ENCODE measurements at regions not wholly inside any gene's neighbourhood (a gene's known extent, or its start where the extent isn't known, plus 50 kb on each side); places are given as distances from the start of the nearest gene placed in this dataset.

- no peak for TF ChIP-seq POLR2A (IDR thresholded peaks at IDR 0.05; ENCODE audit: extremely low read depth, insufficient read length)
- no peak for TF ChIP-seq CTCF (IDR thresholded peaks at IDR 0.05; ENCODE audit: low read depth, low read length)
- no peak for TF ChIP-seq MYC (IDR thresholded peaks at IDR 0.05; ENCODE audit: low read depth, low read length)
- TF ChIP-seq MAX (IDR thresholded peaks at IDR 0.05; ENCODE audit: low read depth, low read length): no peak
- H3K4me3 ChIP-seq (ENCODE audit: low read depth, low read length): no peak overlapping the region
- DNase-seq (ENCODE audit: low read depth): no peak
Measured at GRCh38 chr4:100938698-100939097, 408.6 kb downstream of the PPP3CA start.

- H3K4me3 ChIP-seq (ENCODE audit: low read depth, low read length): no peak overlapping the region
- TF ChIP-seq POLR2A (IDR thresholded peaks at IDR 0.05; ENCODE audit: extremely low read depth, insufficient read length): no peak
- no peak for TF ChIP-seq CTCF (IDR thresholded peaks at IDR 0.05; ENCODE audit: low read depth, low read length)
- no peak for TF ChIP-seq MAX (IDR thresholded peaks at IDR 0.05; ENCODE audit: low read depth, low read length)
- no peak for TF ChIP-seq MYC (IDR thresholded peaks at IDR 0.05; ENCODE audit: low read depth, low read length)
- no peak for DNase-seq (ENCODE audit: low read depth)
Measured at GRCh38 chr4:100936661-100937375, 410.5 kb downstream of the PPP3CA start.

GRCh38 chr4:100935090-100935489 is 412.2 kb downstream of the PPP3CA start:
- peak; percentile 26 for DNase-seq (ENCODE audit: low read depth)
- TF ChIP-seq MAX (IDR thresholded peaks at IDR 0.05; ENCODE audit: low read depth, low read length): no peak
- no peak for TF ChIP-seq CTCF (IDR thresholded peaks at IDR 0.05; ENCODE audit: low read depth, low read length)
- no peak for TF ChIP-seq POLR2A (IDR thresholded peaks at IDR 0.05; ENCODE audit: extremely low read depth, insufficient read length)
- no peak for TF ChIP-seq MYC (IDR thresholded peaks at IDR 0.05; ENCODE audit: low read depth, low read length)
- no peak overlapping the region for H3K4me3 ChIP-seq (ENCODE audit: low read depth, low read length)

- DNase-seq (ENCODE audit: low read depth): no peak
- TF ChIP-seq CTCF (IDR thresholded peaks at IDR 0.05; ENCODE audit: low read depth, low read length) (no peak), MYC (IDR thresholded peaks at IDR 0.05; ENCODE audit: low read depth, low read length) (no peak), MAX (IDR thresholded peaks at IDR 0.05; ENCODE audit: low read depth, low read length) (no peak), POLR2A (IDR thresholded peaks at IDR 0.05; ENCODE audit: extremely low read depth, insufficient read length) (no peak)
- H3K4me3 ChIP-seq (ENCODE audit: low read depth, low read length): no peak overlapping the region
Measured at GRCh38 chr4:100933628-100934027, 413.7 kb downstream of the PPP3CA start.

GRCh38 chr4:100929758-100930157 is 411.9 kb upstream of the EMCN start:
- TF ChIP-seq CTCF (IDR thresholded peaks at IDR 0.05; ENCODE audit: low read depth, low read length) (no peak), MYC (IDR thresholded peaks at IDR 0.05; ENCODE audit: low read depth, low read length) (no peak), POLR2A (IDR thresholded peaks at IDR 0.05; ENCODE audit: extremely low read depth, insufficient read length) (no peak)
- no peak overlapping the region for H3K4me3 ChIP-seq (ENCODE audit: low read depth, low read length)
- no peak for DNase-seq (ENCODE audit: low read depth)
